HCT116 (cell line): ENCODE measurements at regions not wholly inside any gene's neighbourhood (a gene's known extent, or its start where the extent isn't known, plus 50 kb on each side); places are given as distances from the start of the nearest gene placed in this dataset.

Experiments used
- EGR1 ChIP-seq: IDR thresholded peaks from 2 replicates; pipeline ENCODE4 v1.6.1; 2012; ENCODE audit warnings: low read depth
- EZH2phosphoT487 ChIP-seq: fragments of 200-600 bp; IDR thresholded peaks from 2 replicates; pipeline ENCODE4 v1.6.1; 2018; ENCODE audit warnings: antibody characterized with exemption, borderline replicate concordance
- POLR2A ChIP-seq: IDR thresholded peaks from 2 replicates; pipeline ENCODE4 v1.7.0; 2011; ENCODE audit warnings: borderline replicate concordance; ENCODE audit not compliant: insufficient read depth, insufficient read length; ENCODE audit errors: extremely low read depth
- RAD21 ChIP-seq: IDR thresholded peaks from 2 replicates; pipeline ENCODE4 v1.6.1; 2012; ENCODE audit warnings: low read depth, mild to moderate bottlenecking
- SP1 ChIP-seq: IDR thresholded peaks from 2 replicates; pipeline ENCODE4 v1.6.1; 2012; ENCODE audit warnings: low read depth
- TCF7L2 ChIP-seq: IDR thresholded peaks from 2 replicates; pipeline ENCODE4 v1.7.0; 2011; ENCODE audit warnings: borderline replicate concordance, inconsistent platforms; ENCODE audit not compliant: insufficient read depth, insufficient read length; ENCODE audit errors: extremely low read depth
- TF ChIP-seq, protein P1 (sequence below), 3 experiments: fragments of 200-600 bp in 1 of 3; sonication (generic) in 1 of 3; IDR thresholded peaks in 2 of 3; conservative IDR thresholded peaks in 1 of 3; 2 replicates each; pipeline ENCODE4 v1.5.1; 2012 to 2017; ENCODE audit warnings: low read depth in 2 of 3, low read length in 2 of 3, antibody characterized with exemption in 1 of 3, borderline replicate concordance in 1 of 3, control low read depth in 1 of 3, mild to moderate bottlenecking in 1 of 3, mixed read lengths in 1 of 3, mixed run types in 1 of 3, moderate library complexity in 1 of 3; ENCODE audit not compliant: insufficient read depth in 1 of 3
- TF ChIP-seq, protein P2 (sequence below): IDR thresholded peaks from 2 replicates; pipeline ENCODE4 v1.6.1; 2012
- TF ChIP-seq, protein P3 (sequence below): IDR thresholded peaks from 2 replicates; pipeline ENCODE4 v1.6.1; 2012; ENCODE audit warnings: low read depth

DNA sequence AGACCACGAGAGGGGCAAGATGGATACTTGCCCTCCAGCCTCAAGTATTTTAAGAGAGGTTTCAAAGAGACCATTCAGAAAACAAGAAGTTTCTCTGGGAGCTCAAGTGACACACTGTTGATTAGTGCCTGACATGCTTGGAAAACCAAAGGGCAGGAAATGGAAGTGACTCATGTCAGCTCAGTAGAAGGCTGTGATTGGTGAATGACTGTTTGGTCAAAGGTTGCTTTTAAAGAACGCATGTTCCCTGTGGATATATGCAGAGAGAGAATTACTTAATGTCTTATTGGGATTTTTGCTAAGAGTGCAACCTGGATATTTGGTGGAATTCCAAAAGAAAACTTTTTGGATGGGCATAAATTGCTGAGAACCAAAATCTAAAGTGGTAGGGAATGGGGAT lies 549.9 kb downstream of the XIRP2 start:
- TF ChIP-seq, protein P1, sequence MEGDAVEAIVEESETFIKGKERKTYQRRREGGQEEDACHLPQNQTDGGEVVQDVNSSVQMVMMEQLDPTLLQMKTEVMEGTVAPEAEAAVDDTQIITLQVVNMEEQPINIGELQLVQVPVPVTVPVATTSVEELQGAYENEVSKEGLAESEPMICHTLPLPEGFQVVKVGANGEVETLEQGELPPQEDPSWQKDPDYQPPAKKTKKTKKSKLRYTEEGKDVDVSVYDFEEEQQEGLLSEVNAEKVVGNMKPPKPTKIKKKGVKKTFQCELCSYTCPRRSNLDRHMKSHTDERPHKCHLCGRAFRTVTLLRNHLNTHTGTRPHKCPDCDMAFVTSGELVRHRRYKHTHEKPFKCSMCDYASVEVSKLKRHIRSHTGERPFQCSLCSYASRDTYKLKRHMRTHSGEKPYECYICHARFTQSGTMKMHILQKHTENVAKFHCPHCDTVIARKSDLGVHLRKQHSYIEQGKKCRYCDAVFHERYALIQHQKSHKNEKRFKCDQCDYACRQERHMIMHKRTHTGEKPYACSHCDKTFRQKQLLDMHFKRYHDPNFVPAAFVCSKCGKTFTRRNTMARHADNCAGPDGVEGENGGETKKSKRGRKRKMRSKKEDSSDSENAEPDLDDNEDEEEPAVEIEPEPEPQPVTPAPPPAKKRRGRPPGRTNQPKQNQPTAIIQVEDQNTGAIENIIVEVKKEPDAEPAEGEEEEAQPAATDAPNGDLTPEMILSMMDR (IDR thresholded peaks at IDR 0.05 in 2 of 3, conservative IDR thresholded peaks at IDR 0.05 in 1 of 3; ENCODE audit: borderline replicate concordance in 1 of 3, insufficient read depth in 1 of 3, low read depth in 2 of 3, low read length in 2 of 3): no peak
- TF ChIP-seq, protein P2, sequence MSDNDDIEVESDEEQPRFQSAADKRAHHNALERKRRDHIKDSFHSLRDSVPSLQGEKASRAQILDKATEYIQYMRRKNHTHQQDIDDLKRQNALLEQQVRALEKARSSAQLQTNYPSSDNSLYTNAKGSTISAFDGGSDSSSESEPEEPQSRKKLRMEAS: no peak
- TF ChIP-seq, protein P3, sequence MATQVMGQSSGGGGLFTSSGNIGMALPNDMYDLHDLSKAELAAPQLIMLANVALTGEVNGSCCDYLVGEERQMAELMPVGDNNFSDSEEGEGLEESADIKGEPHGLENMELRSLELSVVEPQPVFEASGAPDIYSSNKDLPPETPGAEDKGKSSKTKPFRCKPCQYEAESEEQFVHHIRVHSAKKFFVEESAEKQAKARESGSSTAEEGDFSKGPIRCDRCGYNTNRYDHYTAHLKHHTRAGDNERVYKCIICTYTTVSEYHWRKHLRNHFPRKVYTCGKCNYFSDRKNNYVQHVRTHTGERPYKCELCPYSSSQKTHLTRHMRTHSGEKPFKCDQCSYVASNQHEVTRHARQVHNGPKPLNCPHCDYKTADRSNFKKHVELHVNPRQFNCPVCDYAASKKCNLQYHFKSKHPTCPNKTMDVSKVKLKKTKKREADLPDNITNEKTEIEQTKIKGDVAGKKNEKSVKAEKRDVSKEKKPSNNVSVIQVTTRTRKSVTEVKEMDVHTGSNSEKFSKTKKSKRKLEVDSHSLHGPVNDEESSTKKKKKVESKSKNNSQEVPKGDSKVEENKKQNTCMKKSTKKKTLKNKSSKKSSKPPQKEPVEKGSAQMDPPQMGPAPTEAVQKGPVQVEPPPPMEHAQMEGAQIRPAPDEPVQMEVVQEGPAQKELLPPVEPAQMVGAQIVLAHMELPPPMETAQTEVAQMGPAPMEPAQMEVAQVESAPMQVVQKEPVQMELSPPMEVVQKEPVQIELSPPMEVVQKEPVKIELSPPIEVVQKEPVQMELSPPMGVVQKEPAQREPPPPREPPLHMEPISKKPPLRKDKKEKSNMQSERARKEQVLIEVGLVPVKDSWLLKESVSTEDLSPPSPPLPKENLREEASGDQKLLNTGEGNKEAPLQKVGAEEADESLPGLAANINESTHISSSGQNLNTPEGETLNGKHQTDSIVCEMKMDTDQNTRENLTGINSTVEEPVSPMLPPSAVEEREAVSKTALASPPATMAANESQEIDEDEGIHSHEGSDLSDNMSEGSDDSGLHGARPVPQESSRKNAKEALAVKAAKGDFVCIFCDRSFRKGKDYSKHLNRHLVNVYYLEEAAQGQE: no peak
- TF ChIP-seq RAD21 (no peak), POLR2A (no peak), SP1 (no peak), EGR1 (no peak), EZH2phosphoT487 (no peak), TCF7L2 (no peak)
